H9 (cell line): ENCODE measurements at regions not wholly inside any gene's neighbourhood (a gene's known extent, or its start where the extent isn't known, plus 50 kb on each side); places are given as distances from the start of the nearest gene placed in this dataset.

Experiments used
- DNase-seq: peaks from one replicate; pipeline ENCODE4 v3.0.0-alpha.2; 2017
- H2AFZ ChIP-seq: one replicate; pipeline ENCODE4 v1.6.1; 2013; ENCODE audit warnings: mild to moderate bottlenecking, low read length, control low read depth, moderate library complexity
- H2AK5ac ChIP-seq: 2 replicates; pipeline ENCODE4 v1.6.1; 2013; ENCODE audit warnings: low read length, control low read depth, mixed read lengths; ENCODE audit not compliant: insufficient read length
- H2BK120ac ChIP-seq: one replicate; pipeline ENCODE4 v1.6.1; 2013; ENCODE audit warnings: low read depth, mild to moderate bottlenecking, low read length, control low read depth, inconsistent platforms; ENCODE audit not compliant: poor library complexity, severe bottlenecking
- H2BK12ac ChIP-seq: 2 replicates; pipeline ENCODE4 v1.6.1; 2013; ENCODE audit warnings: low read length, control low read depth, mixed read lengths, low read depth; ENCODE audit not compliant: insufficient read length
- H2BK15ac ChIP-seq: 2 replicates; pipeline ENCODE4 v1.6.1; 2013; ENCODE audit warnings: low read depth, low read length, control low read depth
- H2BK20ac ChIP-seq: one replicate; pipeline ENCODE4 v1.6.1; 2013; ENCODE audit warnings: low read depth, mild to moderate bottlenecking, low read length, control low read depth, inconsistent platforms; ENCODE audit not compliant: poor library complexity, severe bottlenecking
- H2BK5ac ChIP-seq: 2 replicates; pipeline ENCODE4 v1.6.1; 2013; ENCODE audit warnings: low read length, control low read depth, mixed read lengths; ENCODE audit not compliant: insufficient read length
- H3K14ac ChIP-seq: 2 replicates; pipeline ENCODE4 v1.6.1; 2013; ENCODE audit warnings: low read length, control low read depth; ENCODE audit not compliant: insufficient read depth
- H3K18ac ChIP-seq: 2 replicates; pipeline ENCODE4 v1.6.1; 2013; ENCODE audit warnings: low read depth, mild to moderate bottlenecking, mixed read lengths, low read length, control low read depth; ENCODE audit not compliant: insufficient read length
- H3K23ac ChIP-seq: 2 replicates; pipeline ENCODE4 v1.6.1; 2013; ENCODE audit warnings: low read length, control low read depth, mixed read lengths, low read depth; ENCODE audit not compliant: insufficient read length
- H3K23me2 ChIP-seq: 2 replicates; pipeline ENCODE4 v1.6.1; 2013; ENCODE audit warnings: low read depth, mild to moderate bottlenecking, mixed read lengths, low read length, control low read depth; ENCODE audit not compliant: insufficient read length, poor library complexity, severe bottlenecking
- H3K27ac ChIP-seq: 2 replicates; pipeline ENCODE4 v1.5.1; 2013; ENCODE audit warnings: low read length, control low read depth, mixed read lengths, low read depth; ENCODE audit not compliant: insufficient read length
- H3K27me3 ChIP-seq: 2 replicates; pipeline ENCODE4 v1.6.1; 2013; ENCODE audit warnings: low read length, control low read depth, inconsistent platforms; ENCODE audit not compliant: insufficient read depth
- H3K4ac ChIP-seq: 2 replicates; pipeline ENCODE4 v1.6.1; 2013; ENCODE audit warnings: low read depth, mild to moderate bottlenecking, control low read depth, inconsistent platforms, low read length, moderate library complexity
- H3K4me1 ChIP-seq: 2 replicates; pipeline ENCODE4 v1.6.1; 2013; ENCODE audit warnings: low read length, control low read depth, inconsistent platforms; ENCODE audit not compliant: insufficient read depth
- H3K4me2 ChIP-seq: 2 replicates; pipeline ENCODE4 v1.6.1; 2013; ENCODE audit warnings: low read length, control low read depth, mixed read lengths; ENCODE audit not compliant: insufficient read length, insufficient read depth
- H3K56ac ChIP-seq: 2 replicates; pipeline ENCODE4 v1.6.1; 2013; ENCODE audit warnings: low read depth, mild to moderate bottlenecking, mixed read lengths, low read length, control low read depth; ENCODE audit not compliant: insufficient read length
- H3K79me1 ChIP-seq: 2 replicates; pipeline ENCODE4 v1.6.1; 2013; ENCODE audit warnings: low read depth, mild to moderate bottlenecking, moderate library complexity, low read length, control low read depth, inconsistent platforms; ENCODE audit not compliant: insufficient read depth, poor library complexity, severe bottlenecking
- H3K79me2 ChIP-seq: 2 replicates; pipeline ENCODE4 v1.6.1; 2013; ENCODE audit warnings: low read length, control low read depth, inconsistent platforms; ENCODE audit not compliant: insufficient read depth
- H3K9ac ChIP-seq: 2 replicates; pipeline ENCODE4 v1.6.1; 2013; ENCODE audit warnings: low read length, control low read depth, mixed read lengths; ENCODE audit not compliant: insufficient read length; ENCODE audit errors: extremely low read depth
- H3K9me3 ChIP-seq: one replicate; pipeline ENCODE4 v1.6.1; 2013; ENCODE audit warnings: low read depth, low read length, inconsistent platforms; ENCODE audit not compliant: control insufficient read depth
- H3T11ph ChIP-seq: one replicate; pipeline ENCODE4 v1.6.1; 2013; ENCODE audit warnings: mild to moderate bottlenecking, low read length, control low read depth, inconsistent platforms
- H4K20me1 ChIP-seq: one replicate; pipeline ENCODE4 v1.6.1; 2013; ENCODE audit not compliant: control insufficient read depth, insufficient read length, insufficient read depth
- H4K5ac ChIP-seq: 2 replicates; pipeline ENCODE4 v1.6.1; 2013; ENCODE audit warnings: low read depth, mild to moderate bottlenecking, mixed read lengths, low read length, control low read depth; ENCODE audit not compliant: insufficient read length
- H4K8ac ChIP-seq: replicated peaks from 2 replicates; pipeline ENCODE4 v1.6.1; 2013; ENCODE audit warnings: low read length, control low read depth, mixed read lengths, low read depth; ENCODE audit not compliant: insufficient read length
- H4K91ac ChIP-seq: 2 replicates; pipeline ENCODE4 v1.6.1; 2013; ENCODE audit warnings: low read depth, mild to moderate bottlenecking, moderate library complexity, mixed read lengths, low read length, control low read depth; ENCODE audit not compliant: insufficient read length
- H3K27ac Mint-ChIP-seq, 3 experiments: 2 replicates in 2 of 3; 3 replicates in 1 of 3; pipeline ENCODE4 v1.8.0; 2020 to 2021; ENCODE audit warnings: mixed read lengths in 3 of 3, mild to moderate bottlenecking in 1 of 3, moderate library complexity in 1 of 3
- H3K27me3 Mint-ChIP-seq: 2 replicates; pipeline ENCODE4 v1.8.0; 2021; ENCODE audit warnings: low read depth, mild to moderate bottlenecking, moderate library complexity, mixed read lengths
- H3K36me3 Mint-ChIP-seq, 3 experiments: 2 replicates in 2 of 3; 3 replicates in 1 of 3; pipeline ENCODE4 v1.8.0; 2020 to 2021; ENCODE audit warnings: low read depth in 3 of 3, mixed read lengths in 3 of 3; ENCODE audit not compliant: insufficient read depth in 1 of 3
- H3K4me1 Mint-ChIP-seq, 2 experiments: 2 replicates each; pipeline ENCODE4 v1.8.0; 2020; ENCODE audit warnings: mixed read lengths in 2 of 2
- H3K4me3 Mint-ChIP-seq, 2 experiments: 2 replicates in 1 of 2; 3 replicates in 1 of 2; pipeline ENCODE4 v1.8.0; 2020 to 2021; ENCODE audit warnings: mild to moderate bottlenecking in 2 of 2, mixed read lengths in 2 of 2, moderate library complexity in 1 of 2
- H3K9me3 Mint-ChIP-seq, 2 experiments: 2 replicates in 1 of 2; 3 replicates in 1 of 2; pipeline ENCODE4 v1.8.0; 2020; ENCODE audit warnings: mild to moderate bottlenecking in 2 of 2, mixed read lengths in 2 of 2, moderate library complexity in 1 of 2
- CTCF ChIP-seq: fragments of 200-600 bp; sonication (generic); conservative IDR thresholded peaks from 3 replicates; pipeline ENCODE4 v1.8.0; 2021; ENCODE audit warnings: antibody characterized with exemption, mild to moderate bottlenecking
- WGBS: extraction: QIAGEN DNeasy Blood & Tissue Kit; methylation state at CpG from one replicate; pipeline ENCODE4 v1.1.7; 2013; ENCODE audit warnings: missing lambda C conversion rate, low lambda C conversion rate, mixed read lengths; ENCODE audit not compliant: insufficient read length; ENCODE audit errors: extremely low coverage; 5-methylcytosine and 5-hydroxymethylcytosine counted together

- Histone ChIP-seq H2BK15ac (no peak overlapping the region), H3K56ac (no peak overlapping the region), H3K9me3 (no peaks in the 10 kb centered on the region), H3K79me1 (no peaks in the 10 kb centered on the region), H3K4me1 (no peaks in the 10 kb centered on the region), H3K27ac (no peak overlapping the region), H3K4me2 (no peak overlapping the region), H2BK20ac (no peak overlapping the region), H3K79me2 (no peaks in the 10 kb centered on the region), H3K23me2 (no peaks in the 10 kb centered on the region), H4K20me1 (no peaks in the 10 kb centered on the region), H4K5ac (no peak overlapping the region), H2BK12ac (no peak overlapping the region), H3K18ac (no peak overlapping the region), H3K9ac (no peak overlapping the region), H3K14ac (no peak overlapping the region), H3T11ph (no peak overlapping the region), H2BK5ac (no peak overlapping the region), H2AFZ (no peak overlapping the region), H3K27me3 (no peaks in the 10 kb centered on the region), H3K4ac (no peak overlapping the region), H2AK5ac (no peak overlapping the region), H2BK120ac (no peak overlapping the region), H4K8ac (no peak overlapping the region), H3K23ac (no peak overlapping the region), H4K91ac (no peak overlapping the region)
- no peaks in the 10 kb centered on the region; the same call in 1 of the 2 replicates for H3K27me3 Mint-ChIP-seq
- WGBS: no CpG with 5 or more reads among the region's 4 CpGs
- no peak overlapping the region for H3K27ac Mint-ChIP-seq
- peaks cover 16 to 30% of the 10 kb centered on the region in 2 experiments for H3K4me1 Mint-ChIP-seq
- peaks cover 0 to 4% (median 0%) of the 10 kb centered on the region in 3 experiments; a peak in 3 of 7 replicates for H3K36me3 Mint-ChIP-seq
- DNase-seq: no peak
- no peak for TF ChIP-seq CTCF
- no peak overlapping the region for H3K4me3 Mint-ChIP-seq
- peaks cover 0 to 1% of the 10 kb centered on the region in 2 experiments; a peak in 4 of 5 replicates for H3K9me3 Mint-ChIP-seq
Measured at GRCh38 chr1:94679332-94680038, 137.9 kb upstream of the F3 start.
